ENCODE measurements at regions not wholly inside any gene's neighbourhood (a gene's known extent, or its start where the extent isn't known, plus 50 kb on each side); places are given as distances from the start of the nearest gene placed in this dataset.

- Histone ChIP-seq H3K9me3 (ENCODE audit: control insufficient read depth in 2 of 3, low read length in 3 of 3) (no peaks in the 10 kb centered on the region), H3K27me3 (ENCODE audit: control insufficient read depth in 2 of 2, insufficient read depth in 2 of 2, low read length in 2 of 2) (no peaks in the 10 kb centered on the region), H3K27ac (ENCODE audit: low read depth, low read length) (no peak overlapping the region), H3K4me1 (ENCODE audit: control insufficient read depth in 2 of 2, insufficient read depth in 2 of 2, low read length in 2 of 2) (no peaks in the 10 kb centered on the region), H3K4me3 (ENCODE audit: low read length) (no peak overlapping the region), H3K36me3 (ENCODE audit: control insufficient read depth in 2 of 3, insufficient read depth in 3 of 3, low read length in 3 of 3) (no peaks in the 10 kb centered on the region)
- Mint-ChIP-seq H3K4me3 (no peak overlapping the region), H3K27ac (no peak overlapping the region), H3K4me1 (peaks cover 0 to 5% (median 0%) of the 10 kb centered on the region in 7 donors), H3K36me3 (no peaks in the 10 kb centered on the region), H3K27me3 (peaks cover 0 to 22% (median 7%) of the 10 kb centered on the region in 5 donors), H3K9me3 (no peaks in the 10 kb centered on the region)
- POLR2A ChIA-PET = no interaction called here
- intact Hi-C loops (cut with micrococcal nuclease) = no loop called here
- DNase-seq = no peak
- no peak for ATAC-seq
- CTCF ChIA-PET = no interaction called here
Measured at GRCh38 chr12:76277480-76277879, 70.7 kb downstream of the BBS10 start.

GRCh38 chr12:76276499-76277151 is 71.6 kb downstream of the BBS10 start:
- H3K9me3 Mint-ChIP-seq = no peaks in the 10 kb centered on the region
- H3K27me3 ChIP-seq (ENCODE audit: control insufficient read depth in 2 of 2, insufficient read depth in 2 of 2, low read length in 2 of 2) = no peaks in the 10 kb centered on the region
- ChIA-PET CTCF (no interaction called here), POLR2A (no interaction called here)
- no peak overlapping the region for H3K4me3 Mint-ChIP-seq
- H3K27ac Mint-ChIP-seq = no peak overlapping the region
- no peaks in the 10 kb centered on the region for H3K36me3 Mint-ChIP-seq
- no peak overlapping the region for H3K4me3 ChIP-seq (ENCODE audit: low read length)
- H3K4me1 ChIP-seq (ENCODE audit: control insufficient read depth in 2 of 2, insufficient read depth in 2 of 2, low read length in 2 of 2) = no peaks in the 10 kb centered on the region
- no peaks in the 10 kb centered on the region for H3K36me3 ChIP-seq (ENCODE audit: control insufficient read depth in 2 of 3, insufficient read depth in 3 of 3, low read length in 3 of 3)
- ATAC-seq = no peak
- no peak overlapping the region for H3K27ac ChIP-seq (ENCODE audit: low read depth, low read length)
- no peak for DNase-seq
- H3K9me3 ChIP-seq (ENCODE audit: control insufficient read depth in 2 of 3, low read length in 3 of 3) = no peaks in the 10 kb centered on the region
- intact Hi-C loops (cut with micrococcal nuclease) = no loop called here
- peaks cover 0 to 5% (median 0%) of the 10 kb centered on the region in 7 donors for H3K4me1 Mint-ChIP-seq
- H3K27me3 Mint-ChIP-seq = peaks cover 0 to 22% (median 7%) of the 10 kb centered on the region in 5 donors

- Mint-ChIP-seq H3K27ac (no peak overlapping the region), H3K27me3 (peaks cover 0 to 17% (median 7%) of the 10 kb centered on the region in 5 donors), H3K36me3 (no peaks in the 10 kb centered on the region), H3K9me3 (no peaks in the 10 kb centered on the region), H3K4me3 (no peak overlapping the region), H3K4me1 (peaks cover 0 to 5% (median 0%) of the 10 kb centered on the region in 7 donors)
- Histone ChIP-seq H3K27ac (ENCODE audit: low read depth, low read length) (no peak overlapping the region), H3K9me3 (ENCODE audit: control insufficient read depth in 2 of 3, low read length in 3 of 3) (no peaks in the 10 kb centered on the region), H3K4me1 (ENCODE audit: control insufficient read depth in 2 of 2, insufficient read depth in 2 of 2, low read length in 2 of 2) (no peaks in the 10 kb centered on the region), H3K27me3 (ENCODE audit: control insufficient read depth in 2 of 2, insufficient read depth in 2 of 2, low read length in 2 of 2) (no peaks in the 10 kb centered on the region), H3K4me3 (ENCODE audit: low read length) (no peak overlapping the region), H3K36me3 (ENCODE audit: control insufficient read depth in 2 of 3, insufficient read depth in 3 of 3, low read length in 3 of 3) (no peaks in the 10 kb centered on the region)
- intact Hi-C loops (cut with micrococcal nuclease) = no loop called here
- DNase-seq (no peak), ATAC-seq (no peak)
- ChIA-PET CTCF (no interaction called here), POLR2A (no interaction called here)
Measured at GRCh38 chr12:76275511-76276093, 72.6 kb downstream of the BBS10 start.

DNA sequence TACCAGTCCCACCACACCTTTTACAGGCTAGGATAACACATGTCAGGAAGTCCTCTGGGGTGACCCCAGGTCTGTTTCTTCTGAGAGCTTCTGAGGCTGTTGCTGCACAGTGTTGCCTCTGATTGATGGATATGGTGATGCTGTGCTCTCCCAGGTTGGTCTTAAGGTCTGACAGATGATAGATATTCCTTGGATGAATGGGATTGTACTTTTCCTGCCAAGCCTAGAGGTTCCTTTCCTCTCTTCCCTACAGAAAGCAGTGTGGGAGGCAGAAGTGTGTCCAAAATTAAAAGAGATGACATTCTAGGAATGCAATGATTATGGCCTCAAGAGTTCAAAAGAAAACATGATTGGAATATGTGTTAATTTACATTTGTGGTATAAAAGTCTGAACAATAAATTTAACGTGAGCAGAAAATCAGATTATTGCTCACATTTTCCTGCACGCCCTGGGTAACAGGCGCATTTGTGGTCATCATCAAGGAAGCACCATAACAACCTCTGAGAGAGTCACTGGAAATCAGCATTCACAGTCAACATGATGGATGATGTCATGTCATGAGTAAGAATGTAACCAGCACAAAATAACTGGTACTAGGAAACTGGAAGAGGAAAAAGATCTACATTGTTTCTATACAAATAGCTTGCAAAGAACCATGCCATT is 73.7 kb downstream of the BBS10 start:
- H3K9me3 ChIP-seq (ENCODE audit: control insufficient read depth in 2 of 3, low read length in 3 of 3) = no peaks in the 10 kb centered on the region
- intact Hi-C loops (cut with micrococcal nuclease) = no loop called here
- H3K4me1 Mint-ChIP-seq = peaks cover 0 to 5% (median 0%) of the 10 kb centered on the region in 7 donors
- H3K9me3 Mint-ChIP-seq = no peaks in the 10 kb centered on the region
- no peak for ATAC-seq
- H3K27me3 Mint-ChIP-seq = peaks cover 0 to 17% (median 7%) of the 10 kb centered on the region in 5 donors
- CTCF ChIA-PET = no interaction called here
- H3K4me1 ChIP-seq (ENCODE audit: control insufficient read depth in 2 of 2, insufficient read depth in 2 of 2, low read length in 2 of 2) = no peaks in the 10 kb centered on the region
- H3K36me3 Mint-ChIP-seq = no peaks in the 10 kb centered on the region
- no peak overlapping the region for H3K4me3 ChIP-seq (ENCODE audit: low read length)
- H3K36me3 ChIP-seq (ENCODE audit: control insufficient read depth in 2 of 3, insufficient read depth in 3 of 3, low read length in 3 of 3) = no peaks in the 10 kb centered on the region
- no peak overlapping the region for H3K4me3 Mint-ChIP-seq
- POLR2A ChIA-PET = no interaction called here
- H3K27ac Mint-ChIP-seq = no peak overlapping the region
- H3K27ac ChIP-seq (ENCODE audit: low read depth, low read length) = no peak overlapping the region
- H3K27me3 ChIP-seq (ENCODE audit: control insufficient read depth in 2 of 2, insufficient read depth in 2 of 2, low read length in 2 of 2) = no peaks in the 10 kb centered on the region
- no peak for DNase-seq

DNA sequence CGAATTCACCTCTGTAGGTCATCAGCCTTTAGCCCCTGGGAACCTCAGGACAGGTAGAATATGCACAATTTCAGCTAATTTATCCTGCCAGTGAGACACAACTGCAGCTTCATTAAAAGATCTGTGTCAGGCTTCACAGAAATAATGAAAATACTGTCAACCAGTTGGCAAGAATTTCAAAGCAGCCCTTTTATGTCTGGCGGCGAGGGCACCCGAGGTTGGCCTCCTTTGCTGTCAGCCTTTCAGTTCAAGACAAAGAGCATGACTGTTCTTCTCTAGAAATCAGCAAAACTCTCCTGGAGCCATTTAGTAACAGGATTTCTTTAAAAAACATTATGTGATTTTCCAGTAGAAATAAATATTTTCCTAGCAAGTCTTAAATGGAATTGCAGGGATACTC is 75.9 kb downstream of the BBS10 start:
- no peaks in the 10 kb centered on the region for H3K36me3 Mint-ChIP-seq
- Histone ChIP-seq H3K27ac (ENCODE audit: low read depth, low read length) (no peak overlapping the region), H3K4me3 (ENCODE audit: low read length) (no peak overlapping the region), H3K27me3 (ENCODE audit: control insufficient read depth in 2 of 2, insufficient read depth in 2 of 2, low read length in 2 of 2) (no peaks in the 10 kb centered on the region), H3K4me1 (ENCODE audit: control insufficient read depth in 2 of 2, insufficient read depth in 2 of 2, low read length in 2 of 2) (no peaks in the 10 kb centered on the region), H3K9me3 (ENCODE audit: control insufficient read depth in 2 of 3, low read length in 3 of 3) (no peaks in the 10 kb centered on the region), H3K36me3 (ENCODE audit: control insufficient read depth in 2 of 3, insufficient read depth in 3 of 3, low read length in 3 of 3) (no peaks in the 10 kb centered on the region)
- no peaks in the 10 kb centered on the region for H3K9me3 Mint-ChIP-seq
- ChIA-PET CTCF (no interaction called here), POLR2A (no interaction called here)
- H3K27ac Mint-ChIP-seq = no peak overlapping the region
- H3K4me3 Mint-ChIP-seq = no peak overlapping the region
- peaks cover 0 to 5% (median 0%) of the 10 kb centered on the region in 7 donors for H3K4me1 Mint-ChIP-seq
- no peak for DNase-seq
- intact Hi-C loops (cut with micrococcal nuclease) = no loop called here
- H3K27me3 Mint-ChIP-seq = peaks cover 0 to 9% (median 4%) of the 10 kb centered on the region in 5 donors
- no peak for ATAC-seq

- H3K4me3 Mint-ChIP-seq = no peak overlapping the region
- no peak overlapping the region for H3K27ac ChIP-seq (ENCODE audit: low read depth, low read length)
- H3K4me1 Mint-ChIP-seq = peaks cover 0 to 5% (median 0%) of the 10 kb centered on the region in 7 donors
- ATAC-seq (no peak), DNase-seq (no peak)
- no peaks in the 10 kb centered on the region for H3K4me1 ChIP-seq (ENCODE audit: control insufficient read depth in 2 of 2, insufficient read depth in 2 of 2, low read length in 2 of 2)
- CTCF ChIA-PET = no interaction called here
- H3K9me3 ChIP-seq (ENCODE audit: control insufficient read depth in 2 of 3, low read length in 3 of 3) = no peaks in the 10 kb centered on the region
- H3K9me3 Mint-ChIP-seq = peaks cover 0 to under 1% (median 0%) of the 10 kb centered on the region in 11 donors
- H3K27me3 Mint-ChIP-seq = peaks cover 0 to 11% (median 5%) of the 10 kb centered on the region in 5 donors
- H3K36me3 Mint-ChIP-seq = no peaks in the 10 kb centered on the region
- no peak overlapping the region for H3K4me3 ChIP-seq (ENCODE audit: low read length)
- POLR2A ChIA-PET = no interaction called here
- no peaks in the 10 kb centered on the region for H3K36me3 ChIP-seq (ENCODE audit: control insufficient read depth in 2 of 3, insufficient read depth in 3 of 3, low read length in 3 of 3)
- intact Hi-C loops (cut with micrococcal nuclease) = no loop called here
- H3K27me3 ChIP-seq (ENCODE audit: control insufficient read depth in 2 of 2, insufficient read depth in 2 of 2, low read length in 2 of 2) = no peaks in the 10 kb centered on the region
- H3K27ac Mint-ChIP-seq = no peak overlapping the region
Measured at GRCh38 chr12:76270657-76271358, 77.4 kb downstream of the BBS10 start.
